HG02884 (cell line): ENCODE measurements at regions not wholly inside any gene's neighbourhood (a gene's known extent, or its start where the extent isn't known, plus 50 kb on each side); places are given as distances from the start of the nearest gene placed in this dataset.

Experiments used
- ATAC-seq: cut with Tn5 transposase; IDR thresholded peaks from one replicate; pipeline ENCODE4 v1.9.1; 2021; ENCODE audit warnings: mild to moderate bottlenecking, moderate library complexity; ENCODE audit not compliant: unreplicated experiment

GRCh38 chr3:21152555-21152954 is 598.5 kb downstream of the ZNF385D start:
- no peak for ATAC-seq

- no peak for ATAC-seq
These were observed 608.1 kb downstream of the ZNF385D start for GRCh38 chr3:21142949-21143348.

GRCh38 chr3:21142031-21142430 is 609.0 kb downstream of the ZNF385D start:
- no peak for ATAC-seq

- no peak for ATAC-seq
These were observed 610.2 kb downstream of the ZNF385D start for GRCh38 chr3:21140785-21141184.

GRCh38 chr3:21138085-21138484 is 612.9 kb downstream of the ZNF385D start:
- ATAC-seq = no peak

GRCh38 chr3:21132896-21133295 is 618.1 kb downstream of the ZNF385D start:
- ATAC-seq = no peak

GRCh38 chr3:21120826-21121225 is 630.2 kb downstream of the ZNF385D start:
- no peak for ATAC-seq

- no peak for ATAC-seq
These were observed 633.6 kb downstream of the ZNF385D start for GRCh38 chr3:21117370-21117769.

- no peak for ATAC-seq
These were observed 642.0 kb downstream of the ZNF385D start for GRCh38 chr3:21109056-21109455.

GRCh38 chr3:21105784-21106183 is 645.2 kb downstream of the ZNF385D start:
- no peak for ATAC-seq

- no peak for ATAC-seq
These were observed 650.2 kb downstream of the ZNF385D start for GRCh38 chr3:21100656-21101359.

- ATAC-seq = no peak
These were observed 656.3 kb downstream of the ZNF385D start for GRCh38 chr3:21094686-21095085.

- no peak for ATAC-seq
These were observed 677.4 kb downstream of the ZNF385D start for GRCh38 chr3:21073561-21073960.

GRCh38 chr3:21067031-21067813 is 683.8 kb downstream of the ZNF385D start:
- no peak for ATAC-seq

- no peak for ATAC-seq
These were observed 688.1 kb downstream of the ZNF385D start for GRCh38 chr3:21062831-21063294.

GRCh38 chr3:21059404-21059803 is 691.6 kb downstream of the ZNF385D start:
- ATAC-seq = no peak

GRCh38 chr3:21056293-21056692 is 694.7 kb downstream of the ZNF385D start:
- ATAC-seq = no peak

- ATAC-seq = no peak
These were observed 696.0 kb downstream of the ZNF385D start for GRCh38 chr3:21055015-21055414.

- no peak for ATAC-seq
These were observed 696.9 kb downstream of the ZNF385D start for GRCh38 chr3:21054064-21054463.

- no peak for ATAC-seq
These were observed 701.5 kb downstream of the ZNF385D start for GRCh38 chr3:21049334-21050062.

GRCh38 chr3:21043139-21043538 is 707.9 kb downstream of the ZNF385D start:
- ATAC-seq = no peak

GRCh38 chr3:21042184-21042583 is 708.8 kb downstream of the ZNF385D start:
- ATAC-seq = no peak
